ENCODE measurements at regions not wholly inside any gene's neighbourhood (a gene's known extent, or its start where the extent isn't known, plus 50 kb on each side); places are given as distances from the start of the nearest gene placed in this dataset.

GRCh38 chr5:103425686-103426454 lies 136.7 kb downstream of the NUDT12 start:
- Histone ChIP-seq H3K9me3 (replicated peaks; ENCODE audit: control insufficient read depth, insufficient read depth, low read length) (no peaks in the 10 kb centered on the region), H3K27me3 (ENCODE audit: control insufficient read depth in 2 of 2, insufficient read depth in 2 of 2, low read length in 2 of 2) (no peaks in the 10 kb centered on the region), H3K36me3 (ENCODE audit: control insufficient read depth in 2 of 2, extremely low read depth in 1 of 2, insufficient read depth in 2 of 2, low read length in 2 of 2) (no peaks in the 10 kb centered on the region), H3K4me3 (replicated peaks in 1 of 3; ENCODE audit: insufficient read depth in 1 of 3, low read depth in 1 of 3, low read length in 3 of 3) (no peak overlapping the region), H3K79me2 (ENCODE audit: control insufficient read depth, insufficient read depth, low read length) (no peaks in the 10 kb centered on the region), H3K27ac (ENCODE audit: insufficient read depth, low read depth, low read length) (no peak overlapping the region), H3K9ac (replicated peaks; ENCODE audit: extremely low read depth, insufficient read depth, low read length) (no peak overlapping the region), H3K9me1 (replicated peaks; ENCODE audit: control insufficient read depth, extremely low read depth, insufficient read depth, low read length) (no peaks in the 10 kb centered on the region), H3K4me2 (ENCODE audit: insufficient read depth, low read length) (no peak overlapping the region), H3K4me1 (ENCODE audit: control insufficient read depth, extremely low read depth, insufficient read depth, low read length) (no peaks in the 10 kb centered on the region), H2AFZ (ENCODE audit: low read depth, low read length) (no peak overlapping the region), H4K20me1 (replicated peaks; ENCODE audit: control insufficient read depth, extremely low read depth, insufficient read depth, low read length) (no peaks in the 10 kb centered on the region)
- no TSS peak for BruUV-seq (replicated peaks)
- DNase-seq (ENCODE audit: low read depth, low spot score) (no peak), FAIRE-seq (no peak)
- dilution Hi-C loops (cut with MboI; ENCODE audit: extremely low pct_ligation_motif_present, low sequenced_read_pairs), result no loop called here
- POLR2A ChIA-PET, result no interaction called here
- TF ChIP-seq POLR2A (IDR thresholded peaks at IDR 0.05; ENCODE audit: low read depth, low read length), result no peak
- no peak for TF ChIP-seq MYC (IDR thresholded peaks at IDR 0.05; ENCODE audit: low read depth, low read length)
- TF ChIP-seq GATA2 (IDR thresholded peaks at IDR 0.05; ENCODE audit: insufficient read depth, insufficient read length, low read depth, low read length), result no peak
- TF ChIP-seq POLR2AphosphoS5 (IDR thresholded peaks at IDR 0.05; ENCODE audit: insufficient read depth, low read depth, low read length), result no peak
- no peak for TF ChIP-seq CTCF (IDR thresholded peaks at IDR 0.05; ENCODE audit: extremely low read depth in 1 of 2, insufficient read depth in 1 of 2, low read depth in 1 of 2, low read length in 2 of 2)
- no peak for TF ChIP-seq FOS (IDR thresholded peaks at IDR 0.05; ENCODE audit: borderline replicate concordance, insufficient read depth, low read length)
- no peak for TF ChIP-seq JUN (IDR thresholded peaks at IDR 0.05; ENCODE audit: borderline replicate concordance, insufficient read depth, insufficient read length, low read depth)
- no peak for TF ChIP-seq MAX (IDR thresholded peaks at IDR 0.05; ENCODE audit: insufficient read depth, insufficient read length)
- no peak for TF ChIP-seq EZH2 (IDR thresholded peaks at IDR 0.05; ENCODE audit: borderline replicate concordance, low read depth, low read length, severe bottlenecking)
- intact Hi-C loops (cut with micrococcal nuclease), result no loop called here
- CTCF ChIA-PET, result no interaction called here

Data from endothelial cell of umbilical vein (primary cell).